Vagina (tissue), 2 donors: ENCODE measurements at regions not wholly inside any gene's neighbourhood (a gene's known extent, or its start where the extent isn't known, plus 50 kb on each side); places are given as distances from the start of the nearest gene placed in this dataset.

Source experiments
- DNase-seq, 2 donors: peaks; one replicate each; pipeline ENCODE4 v3.0.0-alpha.2; 2017; ENCODE audit errors: extremely low spot score in 2 of 2
- H3K27ac ChIP-seq: fragments of 200-600 bp; sonication (generic); one replicate; pipeline ENCODE4 v1.5.1; 2019
- H3K27me3 ChIP-seq: fragments of 200-600 bp; sonication (generic); one replicate; pipeline ENCODE4 v1.5.1; 2019
- H3K36me3 ChIP-seq, 2 donors: fragments of 200-600 bp; sonication (generic); one replicate each; pipeline ENCODE4 v1.5.1; 2017 to 2019
- H3K4me1 ChIP-seq: fragments of 200-600 bp; sonication (generic); one replicate; pipeline ENCODE4 v1.5.1; 2019
- H3K4me3 ChIP-seq, 2 donors: fragments of 200-600 bp; sonication (generic); 1 replicate in 1 of 2; 2 replicates in 1 of 2; pipeline ENCODE4 v1.5.1; 2016 to 2019
- H3K9me3 ChIP-seq: fragments of 200-600 bp; sonication (generic); one replicate; pipeline ENCODE4 v1.5.1; 2019
- POLR2A ChIP-seq, 2 donors: fragments of 450-650 bp; IDR thresholded peaks; one replicate each; pipeline ENCODE4 v1.6.1; 2017; ENCODE audit warnings: antibody characterized with exemption in 2 of 2, mild to moderate bottlenecking in 2 of 2, moderate library complexity in 2 of 2
- POLR2AphosphoS5 ChIP-seq, 2 donors: sonication (generic); formaldehyde crosslinking; IDR thresholded peaks; one replicate each; pipeline ENCODE4 v1.9.0; 2017; ENCODE audit warnings: antibody characterized with exemption in 2 of 2, mild to moderate bottlenecking in 2 of 2, low read depth in 1 of 2; ENCODE audit not compliant: insufficient read depth in 1 of 2
- intact Hi-C: fragments of 100-400 bp; cut with DNase I; formaldehyde crosslinking; loops from one replicate; pipeline ENCODE4 v1.15.1; 2023
- TF ChIP-seq, protein P1 (sequence below), 3 experiments: fragments of 450-650 bp in 2 of 3; fragments of 200-600 bp in 1 of 3; sonication (generic) in 1 of 3; IDR thresholded peaks; one replicate each; pipeline ENCODE4 v1.5.1; 2017 to 2019; ENCODE audit warnings: antibody characterized with exemption in 3 of 3, mild to moderate bottlenecking in 2 of 3, moderate library complexity in 2 of 3

DNA sequence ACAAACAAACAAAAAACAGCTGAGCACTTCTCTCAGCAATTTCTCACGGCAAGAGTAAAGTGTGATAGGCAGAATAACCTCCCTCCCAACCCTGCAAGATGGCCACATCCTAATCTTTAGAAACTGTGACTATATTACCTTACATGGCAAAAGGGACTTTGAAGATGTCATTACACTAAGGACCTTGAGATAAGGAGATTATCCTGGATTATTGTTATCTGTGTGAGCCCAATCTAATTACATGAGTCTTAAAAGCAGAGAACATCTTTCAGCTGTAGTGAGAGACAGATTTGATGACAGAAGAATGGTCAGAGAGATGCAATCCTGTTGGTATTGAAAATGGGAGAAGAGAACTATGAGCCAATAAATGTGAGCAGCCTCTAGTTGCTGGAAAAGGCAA, 347.9 kb downstream of the CDH9 start:
- intact Hi-C loops: no loop called here
- Histone ChIP-seq H3K4me1 (no peaks in the 10 kb centered on the region), H3K36me3 (no peaks in the 10 kb centered on the region), H3K9me3 (no peaks in the 10 kb centered on the region), H3K4me3 (no peak overlapping the region), H3K27me3 (no peaks in the 10 kb centered on the region), H3K27ac (no peak overlapping the region)
- no peak for DNase-seq
- TF ChIP-seq, protein P1, sequence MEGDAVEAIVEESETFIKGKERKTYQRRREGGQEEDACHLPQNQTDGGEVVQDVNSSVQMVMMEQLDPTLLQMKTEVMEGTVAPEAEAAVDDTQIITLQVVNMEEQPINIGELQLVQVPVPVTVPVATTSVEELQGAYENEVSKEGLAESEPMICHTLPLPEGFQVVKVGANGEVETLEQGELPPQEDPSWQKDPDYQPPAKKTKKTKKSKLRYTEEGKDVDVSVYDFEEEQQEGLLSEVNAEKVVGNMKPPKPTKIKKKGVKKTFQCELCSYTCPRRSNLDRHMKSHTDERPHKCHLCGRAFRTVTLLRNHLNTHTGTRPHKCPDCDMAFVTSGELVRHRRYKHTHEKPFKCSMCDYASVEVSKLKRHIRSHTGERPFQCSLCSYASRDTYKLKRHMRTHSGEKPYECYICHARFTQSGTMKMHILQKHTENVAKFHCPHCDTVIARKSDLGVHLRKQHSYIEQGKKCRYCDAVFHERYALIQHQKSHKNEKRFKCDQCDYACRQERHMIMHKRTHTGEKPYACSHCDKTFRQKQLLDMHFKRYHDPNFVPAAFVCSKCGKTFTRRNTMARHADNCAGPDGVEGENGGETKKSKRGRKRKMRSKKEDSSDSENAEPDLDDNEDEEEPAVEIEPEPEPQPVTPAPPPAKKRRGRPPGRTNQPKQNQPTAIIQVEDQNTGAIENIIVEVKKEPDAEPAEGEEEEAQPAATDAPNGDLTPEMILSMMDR (IDR thresholded peaks at IDR 0.05): no peak
- TF ChIP-seq POLR2AphosphoS5 (IDR thresholded peaks at IDR 0.05; ENCODE audit: insufficient read depth in 1 of 2, low read depth in 1 of 2) (no peak), POLR2A (IDR thresholded peaks at IDR 0.05) (no peak)

DNA sequence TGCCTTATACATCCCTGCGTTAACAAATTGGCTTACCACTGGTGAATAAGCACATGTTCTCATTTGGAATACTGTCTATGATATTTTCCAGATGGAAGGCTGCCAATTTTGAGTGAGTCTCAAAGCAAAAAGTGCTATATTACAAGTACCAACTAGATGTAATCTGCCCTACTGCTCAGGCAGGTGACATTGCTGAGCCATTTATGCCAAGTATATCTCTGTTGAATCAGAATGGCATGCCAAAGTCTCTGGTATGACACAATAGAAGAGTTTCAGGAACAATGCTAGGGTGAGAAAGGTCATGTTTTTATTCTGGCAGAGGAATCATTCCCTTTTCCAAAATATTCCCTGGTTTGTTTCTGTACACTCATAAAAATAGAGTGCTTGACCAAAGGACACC, 356.5 kb downstream of the CDH9 start:
- TF ChIP-seq POLR2AphosphoS5 (IDR thresholded peaks at IDR 0.05; ENCODE audit: insufficient read depth in 1 of 2, low read depth in 1 of 2) (no peak), POLR2A (IDR thresholded peaks at IDR 0.05) (no peak)
- TF ChIP-seq, protein P1 (IDR thresholded peaks at IDR 0.05): no peak
- H3K4me3 ChIP-seq: no peak overlapping the region
- no peak overlapping the region for H3K27ac ChIP-seq
- no peaks in the 10 kb centered on the region for H3K9me3 ChIP-seq
- DNase-seq: no peak
- H3K27me3 ChIP-seq: no peaks in the 10 kb centered on the region
- H3K36me3 ChIP-seq: no peaks in the 10 kb centered on the region
- intact Hi-C loops: no loop called here
- H3K4me1 ChIP-seq: no peaks in the 10 kb centered on the region

DNA sequence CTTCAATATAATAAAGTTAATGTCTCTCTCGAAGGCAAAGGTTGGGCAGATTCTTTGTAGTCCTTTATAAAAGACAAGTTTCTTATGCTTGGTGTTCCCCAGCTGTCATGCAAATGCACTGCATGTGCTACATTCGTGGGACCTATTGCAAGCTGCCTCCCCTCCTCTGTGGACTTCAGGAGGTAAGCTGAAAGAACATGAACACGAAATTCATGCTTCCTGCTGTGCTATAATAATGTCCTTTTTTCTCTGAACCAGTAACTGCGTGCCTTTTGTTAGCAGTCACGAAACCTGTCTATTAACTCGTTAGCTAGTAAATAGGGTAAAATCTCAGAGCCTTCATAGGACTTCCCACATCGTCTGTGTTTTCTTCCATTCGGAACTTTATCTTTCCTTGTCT, 363.5 kb downstream of the CDH9 start:
- no peaks in the 10 kb centered on the region for H3K4me1 ChIP-seq
- intact Hi-C loops: no loop called here
- no peaks in the 10 kb centered on the region for H3K27me3 ChIP-seq
- no peak overlapping the region for H3K27ac ChIP-seq
- no peaks in the 10 kb centered on the region for H3K36me3 ChIP-seq
- TF ChIP-seq POLR2A (IDR thresholded peaks at IDR 0.05): no peak
- TF ChIP-seq, protein P1 (IDR thresholded peaks at IDR 0.05): no peak
- no peak for TF ChIP-seq POLR2AphosphoS5 (IDR thresholded peaks at IDR 0.05; ENCODE audit: insufficient read depth in 1 of 2, low read depth in 1 of 2)
- no peak for DNase-seq
- no peak overlapping the region for H3K4me3 ChIP-seq
- H3K9me3 ChIP-seq: no peaks in the 10 kb centered on the region

DNA sequence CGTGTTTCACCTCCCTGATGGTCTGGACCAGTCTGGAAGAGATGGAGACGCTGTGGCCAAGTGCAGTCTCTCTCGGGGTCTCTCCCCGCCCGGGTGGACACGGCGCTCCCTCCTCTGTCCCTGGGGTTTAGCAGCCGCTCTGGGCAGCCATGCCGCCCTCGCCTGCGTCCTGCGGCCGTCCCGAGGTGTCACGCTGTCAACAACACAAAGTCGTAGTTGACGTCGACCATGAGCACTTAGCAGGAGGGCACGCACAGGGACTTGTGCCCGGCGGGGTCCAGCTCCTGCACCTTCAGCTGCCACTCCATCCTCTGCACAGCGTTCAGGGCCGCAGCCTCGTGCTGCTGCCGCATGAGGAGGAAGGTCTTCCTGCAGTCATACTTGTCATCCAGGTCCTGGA, 368.9 kb downstream of the CDH9 start:
- TF ChIP-seq POLR2AphosphoS5 (IDR thresholded peaks at IDR 0.05; ENCODE audit: insufficient read depth in 1 of 2, low read depth in 1 of 2): no peak
- TF ChIP-seq, protein P1 (IDR thresholded peaks at IDR 0.05): no peak
- no peak for TF ChIP-seq POLR2A (IDR thresholded peaks at IDR 0.05)
- H3K4me3 ChIP-seq: no peak overlapping the region
- no peak for DNase-seq
- intact Hi-C loops: no loop called here
- no peaks in the 10 kb centered on the region for H3K4me1 ChIP-seq
- H3K9me3 ChIP-seq: no peaks in the 10 kb centered on the region
- H3K36me3 ChIP-seq: no peaks in the 10 kb centered on the region
- no peak overlapping the region for H3K27ac ChIP-seq
- no peaks in the 10 kb centered on the region for H3K27me3 ChIP-seq

DNA sequence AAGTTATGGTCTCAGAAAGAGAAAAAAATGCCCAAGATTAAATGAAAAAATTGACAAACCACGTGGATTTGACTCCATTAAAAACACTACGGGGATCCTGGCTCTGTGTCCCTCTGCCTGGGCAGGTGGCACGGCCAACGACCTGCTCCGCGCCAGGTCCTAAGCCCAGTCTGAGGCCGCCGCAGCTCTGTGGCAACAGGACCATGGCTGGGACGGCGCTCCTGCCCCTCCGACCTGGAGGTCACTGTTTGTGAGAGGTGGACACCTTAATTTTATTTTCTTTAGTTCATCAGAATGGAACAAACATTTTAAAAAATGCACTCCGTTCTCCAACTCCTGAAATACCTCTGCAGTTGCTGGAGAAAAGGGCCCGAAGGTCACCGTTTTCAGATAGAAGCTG, 369.4 kb downstream of the CDH9 start:
- Histone ChIP-seq H3K9me3 (no peaks in the 10 kb centered on the region), H3K27ac (no peak overlapping the region), H3K27me3 (no peaks in the 10 kb centered on the region), H3K4me3 (no peak overlapping the region), H3K36me3 (no peaks in the 10 kb centered on the region), H3K4me1 (no peaks in the 10 kb centered on the region)
- no peak for DNase-seq
- TF ChIP-seq POLR2AphosphoS5 (IDR thresholded peaks at IDR 0.05; ENCODE audit: insufficient read depth in 1 of 2, low read depth in 1 of 2): no peak
- no peak for TF ChIP-seq POLR2A (IDR thresholded peaks at IDR 0.05)
- TF ChIP-seq, protein P1 (IDR thresholded peaks at IDR 0.05): no peak
- intact Hi-C loops: no loop called here
